ENCODE measurements at regions not wholly inside any gene's neighbourhood (a gene's known extent, or its start where the extent isn't known, plus 50 kb on each side); places are given as distances from the start of the nearest gene placed in this dataset.
"Not testable (repeated sequence)": the region's sequence is repeated elsewhere in the genome, so short reads cannot be mapped to it uniquely, and the experiment has no call there.

GRCh38 chr1:227489572-227489971 lies 73.8 kb upstream of the ZNF678 start:
- H3K4me3 Mint-ChIP-seq: no peak overlapping the region
- ChIA-PET CTCF (interaction anchor here (2.0 kb wide), 1 partner anchor 464 kb away, joined by 4 read pairs; no protein-coding TSS in a partner anchor), POLR2A (no interaction called here)
- no peaks in the 10 kb centered on the region for H3K4me1 Mint-ChIP-seq (ENCODE audit: low read depth)
- H3K36me3 Mint-ChIP-seq (ENCODE audit: low read depth): no peaks in the 10 kb centered on the region
- intact Hi-C loops (cut with micrococcal nuclease): no loop called here
- no peaks in the 10 kb centered on the region for H3K9me3 Mint-ChIP-seq
- no peak overlapping the region for H3K27ac Mint-ChIP-seq
- no peak for DNase-seq
- H3K27me3 Mint-ChIP-seq: no peaks in the 10 kb centered on the region
- no peak for ATAC-seq
- no peak for TF ChIP-seq CTCF (IDR thresholded peaks at IDR 0.05)

GRCh38 chr1:227487606-227488005 lies 75.8 kb upstream of the ZNF678 start:
- no peaks in the 10 kb centered on the region for H3K27me3 Mint-ChIP-seq
- ATAC-seq (no peak), DNase-seq (no peak)
- H3K36me3 Mint-ChIP-seq (ENCODE audit: low read depth): no peaks in the 10 kb centered on the region
- no peak overlapping the region for H3K27ac Mint-ChIP-seq
- no peak overlapping the region for H3K4me3 Mint-ChIP-seq
- CTCF ChIA-PET: no interaction called here
- POLR2A ChIA-PET: no interaction called here
- intact Hi-C loops (cut with micrococcal nuclease): no loop called here
- H3K4me1 Mint-ChIP-seq (ENCODE audit: low read depth): no peaks in the 10 kb centered on the region
- H3K9me3 Mint-ChIP-seq: no peaks in the 10 kb centered on the region
- no peak for TF ChIP-seq CTCF (IDR thresholded peaks at IDR 0.05)

DNA sequence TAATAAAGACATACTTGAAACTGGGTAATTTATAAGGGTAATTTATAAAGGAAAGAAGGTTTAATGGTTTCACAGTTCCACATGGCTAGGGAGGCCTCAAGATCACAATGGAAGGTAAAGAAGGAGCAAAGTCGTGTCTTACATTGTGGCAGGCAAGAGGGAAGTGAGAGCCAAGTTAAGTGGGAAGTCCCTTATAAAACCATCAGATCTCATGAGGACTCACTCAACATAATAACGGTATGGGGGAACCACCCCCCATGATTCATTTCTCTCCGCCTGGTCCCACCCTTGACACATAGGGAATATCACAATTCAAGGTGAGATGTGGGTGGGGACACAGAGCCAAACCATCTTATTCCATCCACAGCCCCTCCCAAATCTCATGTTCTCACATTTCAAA lies 76.8 kb upstream of the ZNF678 start:
- DNase-seq (no peak), ATAC-seq (no peak)
- H3K36me3 Mint-ChIP-seq (ENCODE audit: low read depth): no peaks in the 10 kb centered on the region
- no peak overlapping the region for H3K4me3 Mint-ChIP-seq
- ChIA-PET CTCF (no interaction called here), POLR2A (no interaction called here)
- H3K9me3 Mint-ChIP-seq: no peaks in the 10 kb centered on the region
- peaks cover under 1% of the 10 kb centered on the region for H3K27me3 Mint-ChIP-seq
- TF ChIP-seq CTCF (IDR thresholded peaks at IDR 0.05): no peak
- intact Hi-C loops (cut with micrococcal nuclease): no loop called here
- no peak overlapping the region for H3K27ac Mint-ChIP-seq
- no peaks in the 10 kb centered on the region for H3K4me1 Mint-ChIP-seq (ENCODE audit: low read depth)

DNA sequence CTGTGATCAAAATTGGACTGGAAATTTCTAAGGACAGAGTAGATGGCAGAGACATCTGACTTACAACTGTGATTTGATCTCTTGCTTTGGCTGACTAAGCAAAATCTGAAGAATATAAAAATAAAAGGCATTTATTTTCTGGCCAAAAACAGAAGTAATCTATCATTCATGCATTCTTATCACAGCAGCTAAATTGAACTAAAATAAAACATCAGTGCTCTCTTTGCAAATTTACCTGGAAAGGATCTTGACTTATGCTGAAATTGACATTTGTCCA lies 81.4 kb upstream of the ZNF678 start:
- Mint-ChIP-seq H3K9me3 (no peaks in the 10 kb centered on the region), H3K27ac (no peak overlapping the region), H3K4me3 (no peak overlapping the region), H3K27me3 (peaks cover 14% of the 10 kb centered on the region), H3K36me3 (ENCODE audit: low read depth) (no peaks in the 10 kb centered on the region), H3K4me1 (ENCODE audit: low read depth) (no peaks in the 10 kb centered on the region)
- DNase-seq: no peak
- ChIA-PET CTCF (interaction anchor here (1.0 to 2.9 kb wide), 8 partner anchors 14 to 479 kb away, joined by 3 to 17 read pairs (median 3); no protein-coding TSS in a partner anchor), POLR2A (no interaction called here)
- intact Hi-C loops (cut with micrococcal nuclease): loop anchor here (5.0 kb wide), 1 partner anchor 470 kb away; no protein-coding TSS in a partner anchor
- TF ChIP-seq CTCF (IDR thresholded peaks at IDR 0.05): no peak
- no peak for ATAC-seq

- H3K27ac Mint-ChIP-seq; H3K36me3 Mint-ChIP-seq (ENCODE audit: low read depth); H3K4me3 Mint-ChIP-seq; H3K9me3 Mint-ChIP-seq; POLR2A ChIA-PET; ATAC-seq; CTCF ChIA-PET; intact Hi-C loops (cut with micrococcal nuclease); DNase-seq; H3K4me1 Mint-ChIP-seq (ENCODE audit: low read depth): not testable (repeated sequence)
- peaks cover 24% of the 10 kb centered on the region for H3K27me3 Mint-ChIP-seq
Measured at GRCh38 chr1:227474072-227474471, 89.3 kb upstream of the ZNF678 start.

- Mint-ChIP-seq H3K27ac (no peak overlapping the region), H3K27me3 (peaks cover 23% of the 10 kb centered on the region), H3K36me3 (ENCODE audit: low read depth) (peaks cover 2% of the 10 kb centered on the region), H3K9me3 (peaks cover 4% of the 10 kb centered on the region), H3K4me3 (no peak overlapping the region), H3K4me1 (ENCODE audit: low read depth) (no peaks in the 10 kb centered on the region)
- DNase-seq (no peak), ATAC-seq (no peak)
- intact Hi-C loops (cut with micrococcal nuclease): no loop called here
- ChIA-PET POLR2A (no interaction called here), CTCF (no interaction called here)
- no peak for TF ChIP-seq CTCF (IDR thresholded peaks at IDR 0.05)
Measured at GRCh38 chr1:227472772-227473171, 90.6 kb upstream of the ZNF678 start.

Data from activated CD8-positive, alpha-beta T cell treated with anti-CD3 and anti-CD28 coated beads for 36 hours (primary cell).